ENCODE measurements at regions not wholly inside any gene's neighbourhood (a gene's known extent, or its start where the extent isn't known, plus 50 kb on each side); places are given as distances from the start of the nearest gene placed in this dataset.
"Not testable (repeated sequence)": the region's sequence is repeated elsewhere in the genome, so short reads cannot be mapped to it uniquely, and the experiment has no call there.

DNA sequence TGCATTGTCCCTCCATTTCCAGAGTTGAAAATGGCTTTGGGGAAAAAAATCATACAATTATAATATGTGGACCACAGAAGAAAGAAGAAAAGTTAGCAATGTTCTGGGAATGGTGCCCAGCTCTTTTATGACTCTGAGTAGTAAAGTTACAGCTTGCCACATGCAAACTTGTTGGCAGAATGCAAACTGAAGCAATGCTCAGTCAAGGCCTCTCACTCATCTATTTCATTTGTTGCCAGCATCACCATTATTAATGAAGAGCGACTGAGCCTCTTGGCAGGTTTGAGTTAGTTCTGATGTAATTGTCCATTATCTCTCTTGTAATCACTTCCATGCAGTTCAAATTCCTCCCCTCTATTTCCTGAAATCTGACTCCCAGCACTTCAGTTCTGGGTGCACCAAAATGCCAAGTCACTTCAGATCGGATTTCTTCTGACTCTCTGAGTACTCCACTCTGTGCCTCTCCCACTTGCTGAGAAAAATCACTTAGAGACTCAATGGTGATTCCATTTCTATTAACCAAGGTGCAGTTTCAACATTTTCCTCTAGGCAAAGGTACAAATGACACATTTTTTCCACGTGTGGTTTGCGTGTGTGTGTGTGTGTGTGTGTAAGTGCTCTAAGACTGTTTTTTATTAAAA, 154.4 kb upstream of the STMND1 start:
- no peak for DNase-seq

DNA sequence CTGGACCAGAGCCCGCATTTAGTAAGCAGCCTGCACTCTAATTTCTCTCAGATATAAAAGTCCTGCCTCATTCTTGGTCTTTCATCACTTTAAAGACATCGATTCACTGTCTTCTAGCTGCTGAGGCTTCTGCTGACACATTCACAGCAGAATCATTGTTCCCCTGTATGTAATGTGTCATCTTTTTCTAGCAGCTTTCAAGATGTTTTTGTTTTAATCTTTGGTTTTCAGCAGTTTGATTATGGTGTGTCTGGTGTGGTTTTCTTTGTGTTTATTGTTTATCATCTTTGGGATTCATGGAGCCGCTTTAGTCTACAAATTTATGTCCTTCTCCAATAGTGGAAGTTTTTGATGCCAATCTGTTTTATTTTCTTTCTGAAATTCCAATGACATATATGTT, 157.3 kb upstream of the STMND1 start:
- no peak for DNase-seq

DNA sequence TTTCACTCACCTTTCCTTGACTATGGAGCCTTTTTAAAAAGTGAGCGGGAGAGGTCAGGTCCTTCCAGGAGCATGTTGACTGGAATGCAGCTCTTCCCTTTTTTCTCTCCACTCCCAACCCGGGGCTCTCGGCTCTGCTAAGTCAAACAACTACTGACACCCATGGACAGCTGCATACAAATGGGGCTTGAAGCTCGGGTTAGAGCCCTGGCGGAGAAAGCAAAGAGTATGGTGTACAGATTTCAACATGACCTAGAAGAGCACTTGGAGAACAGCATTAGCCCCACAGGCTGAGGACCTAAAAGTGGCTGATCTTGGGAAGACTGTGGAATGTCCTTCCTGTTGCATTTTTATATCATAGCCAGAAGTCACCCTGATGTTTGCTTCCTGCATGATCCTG, 162.0 kb upstream of the STMND1 start:
- DNase-seq: no peak

DNA sequence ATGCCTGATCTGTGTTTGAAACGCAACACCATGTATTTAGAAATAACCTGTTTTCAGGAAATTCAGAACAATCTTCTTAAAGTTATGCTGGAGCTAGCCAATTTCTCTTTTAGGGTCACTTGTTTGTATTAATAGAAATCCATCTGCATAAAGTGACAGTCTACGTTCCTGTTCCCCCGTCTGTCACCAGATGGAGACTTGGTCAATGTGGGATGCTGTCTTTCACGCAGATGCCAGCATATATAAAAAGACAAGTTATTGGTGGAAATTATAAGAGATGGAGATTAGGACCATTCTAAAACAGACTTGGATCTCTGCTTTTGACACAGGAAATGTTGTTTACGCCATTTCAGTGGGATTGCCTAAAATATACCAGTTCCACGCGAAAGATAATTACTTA, 162.5 kb upstream of the STMND1 start:
- no peak for DNase-seq

DNA sequence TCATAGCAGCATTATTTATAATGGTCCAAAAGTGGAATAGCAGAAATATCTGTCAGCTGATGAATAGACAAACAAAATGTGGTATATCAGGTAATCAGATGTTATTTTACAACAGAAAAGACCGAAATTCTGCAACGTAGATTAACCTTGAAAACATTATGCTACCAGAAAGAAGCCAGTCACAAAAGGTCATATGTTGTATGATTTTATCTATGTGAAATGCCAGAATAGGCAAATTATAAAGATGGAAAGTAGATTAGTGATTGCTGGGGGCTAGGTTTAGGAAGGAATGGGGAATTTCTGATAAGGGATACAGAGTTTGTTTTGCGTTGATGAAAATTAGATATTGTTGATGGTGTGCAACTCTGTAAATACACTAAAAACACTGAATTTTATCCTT, 165.0 kb upstream of the STMND1 start:
- DNase-seq: no peak

DNA sequence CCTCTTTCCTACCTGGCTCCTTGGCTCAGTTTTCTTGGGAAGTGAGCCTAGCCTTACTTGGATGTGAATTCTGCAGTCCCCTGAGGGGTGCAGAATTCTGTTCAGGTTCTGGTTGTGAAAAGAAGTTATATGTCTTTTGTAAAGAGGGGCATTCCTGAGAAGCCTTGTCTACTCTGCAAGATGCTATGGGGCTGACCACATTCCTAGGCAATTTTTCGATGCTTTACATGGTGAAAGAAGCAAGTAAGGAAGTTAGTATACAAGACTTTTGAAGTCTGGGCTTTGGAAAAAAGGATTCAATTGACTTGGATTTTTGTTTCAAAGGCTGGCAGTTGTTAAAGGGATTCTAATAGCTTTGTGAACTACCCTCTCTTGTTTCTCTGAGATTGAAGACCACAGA, 167.9 kb upstream of the STMND1 start:
- DNase-seq: no peak

DNA sequence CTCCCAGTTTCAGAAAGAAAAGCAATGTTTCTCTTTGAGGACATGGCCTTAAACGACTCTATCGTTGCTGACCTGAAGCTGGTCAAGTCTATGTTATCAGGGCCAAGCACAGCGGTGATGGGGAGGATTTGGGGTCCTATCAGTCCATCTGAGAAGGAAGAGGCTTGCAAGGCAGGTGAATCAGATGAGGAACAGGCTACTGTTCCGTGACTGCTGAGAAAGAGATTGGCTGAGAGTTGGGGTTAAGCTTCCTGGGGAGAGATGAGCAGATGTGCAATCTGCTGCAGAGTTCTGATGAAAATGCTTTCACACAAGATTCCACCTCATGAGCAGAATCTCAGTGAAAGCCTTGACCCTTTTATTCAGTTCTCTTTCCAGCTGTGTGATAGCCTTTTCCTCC, 168.3 kb upstream of the STMND1 start:
- no peak for DNase-seq

DNA sequence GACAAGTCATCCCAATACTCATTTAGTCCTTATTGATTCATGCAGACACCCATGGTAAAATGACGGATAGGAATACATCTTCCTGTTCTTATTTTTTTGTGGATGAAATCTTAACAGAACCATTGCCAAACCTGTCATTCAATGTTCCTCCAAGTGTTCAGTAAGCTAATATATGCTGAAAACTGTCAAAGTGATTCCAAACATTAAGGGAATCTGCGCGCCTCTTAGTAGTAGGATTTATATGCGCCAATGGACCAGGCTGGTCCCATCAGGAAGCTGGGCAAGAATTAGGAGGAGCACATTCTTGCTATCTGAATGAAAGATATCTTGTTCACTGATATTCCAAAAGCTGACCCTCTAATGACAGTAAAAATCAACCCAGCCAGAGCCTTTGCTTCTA, 168.9 kb upstream of the STMND1 start:
- DNase-seq: no peak

DNA sequence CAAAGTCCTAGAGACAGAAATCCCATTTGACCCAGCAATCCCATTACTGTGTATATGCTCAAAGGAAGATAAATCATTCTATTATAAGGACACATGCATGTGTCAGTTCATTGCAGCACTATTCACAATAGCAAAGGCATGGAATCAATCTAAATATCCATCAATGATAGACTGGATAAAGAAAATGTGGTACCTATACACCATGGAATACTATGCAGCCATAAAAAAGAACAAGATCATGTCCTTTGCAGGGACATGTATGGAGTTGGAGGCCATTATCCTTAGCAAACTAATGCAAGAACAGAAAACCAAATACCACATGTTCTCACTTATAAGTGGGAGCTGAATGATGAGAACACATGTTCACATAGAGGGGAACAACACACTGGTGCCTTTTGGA, 169.8 kb upstream of the ATXN1 start:
- not testable (repeated sequence) for DNase-seq

DNA sequence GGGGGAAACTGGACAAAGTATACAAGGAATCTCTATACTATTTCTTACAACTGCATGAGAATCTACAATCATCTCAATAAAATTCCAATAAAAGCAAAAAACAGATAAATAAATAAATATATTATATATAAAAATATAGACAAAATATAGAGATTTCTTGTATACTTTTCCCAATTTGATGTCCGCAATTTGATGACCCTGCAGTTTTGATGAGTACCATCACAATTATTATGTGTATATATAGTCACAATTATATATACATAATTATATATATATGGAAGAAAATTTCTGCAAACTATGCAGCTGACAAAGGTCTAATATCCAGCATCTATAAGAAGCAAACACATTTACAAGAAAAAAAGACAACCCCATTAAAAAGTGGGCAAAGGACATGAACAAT, 169.2 kb upstream of the ATXN1 start:
- DNase-seq: no peak

DNA sequence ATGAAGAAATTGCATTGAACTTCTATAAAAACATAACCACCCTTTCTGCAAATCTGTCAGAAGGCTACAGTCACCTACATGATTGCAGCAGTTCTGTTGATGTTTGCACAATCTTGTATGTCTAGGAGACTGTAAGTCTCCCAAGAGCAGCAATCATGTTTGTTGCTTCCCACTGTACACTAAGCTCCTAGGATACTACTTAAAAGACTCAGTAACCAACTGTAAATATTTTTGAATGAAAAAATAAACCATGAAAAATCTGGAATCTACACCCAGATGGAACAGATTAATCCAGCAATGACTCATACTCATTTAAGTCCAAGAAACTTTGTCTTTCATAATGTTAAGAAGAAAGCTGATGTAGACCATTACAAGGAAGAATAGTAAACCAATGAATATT, 168.5 kb upstream of the ATXN1 start:
- DNase-seq: no peak

DNA sequence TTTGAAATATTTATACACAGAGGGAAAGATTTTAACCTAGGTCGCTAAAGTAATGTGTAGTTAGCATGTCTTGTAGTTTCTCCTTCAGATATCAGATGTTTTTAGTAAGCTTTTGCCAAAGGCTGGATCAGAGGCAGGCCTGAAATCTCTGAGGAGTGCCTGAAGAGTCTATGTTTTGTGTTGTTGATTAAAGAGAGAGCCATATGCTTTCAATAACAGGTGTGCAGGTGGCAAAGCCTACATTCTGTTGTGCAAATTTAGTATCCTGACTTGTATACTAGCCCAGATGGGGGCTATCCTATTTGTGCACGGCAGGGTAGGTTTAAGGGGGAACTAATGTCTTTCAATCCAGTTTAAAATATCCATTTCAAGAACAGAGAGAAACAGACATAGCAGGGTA, 167.1 kb upstream of the ATXN1 start:
- no peak for DNase-seq

DNA sequence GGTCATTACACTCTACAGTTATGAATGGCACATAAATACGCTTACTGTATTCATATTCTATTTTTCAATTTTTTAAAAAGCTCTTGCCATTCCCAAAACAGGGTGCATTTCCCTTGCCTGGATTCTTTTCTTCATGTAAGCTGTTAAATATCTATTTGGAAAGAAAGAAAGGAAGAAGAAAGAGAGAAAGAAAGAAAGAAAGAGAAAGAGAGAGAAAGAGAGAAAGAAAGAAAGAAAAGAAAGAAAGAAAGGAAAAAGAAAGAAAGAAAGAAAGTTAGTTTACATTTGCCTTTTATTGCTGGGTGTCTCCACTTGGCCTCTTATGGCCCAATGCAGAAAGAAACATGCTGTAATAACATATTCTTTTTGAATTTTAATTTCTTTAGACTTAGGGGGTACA, 165.9 kb upstream of the ATXN1 start:
- DNase-seq: no peak

DNA sequence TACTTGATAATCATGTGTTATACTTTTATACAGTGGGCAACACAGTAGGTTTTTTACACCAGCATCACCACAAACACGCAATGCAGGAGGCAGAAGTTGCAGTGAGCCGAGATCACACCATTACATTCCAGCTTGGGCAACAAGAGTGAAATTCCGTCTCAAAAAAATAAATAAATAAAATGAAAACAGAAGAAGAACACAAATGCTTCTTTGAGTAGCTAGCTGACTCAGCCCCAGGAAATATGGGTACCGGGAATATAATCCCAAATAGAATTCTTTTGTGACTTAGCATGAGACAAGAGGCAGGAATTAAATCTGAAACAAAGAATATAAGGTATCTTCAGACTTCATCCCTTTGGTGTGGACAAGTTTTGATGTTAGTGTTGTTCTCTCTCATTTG, 164.2 kb upstream of the ATXN1 start:
- no peak for DNase-seq

DNA sequence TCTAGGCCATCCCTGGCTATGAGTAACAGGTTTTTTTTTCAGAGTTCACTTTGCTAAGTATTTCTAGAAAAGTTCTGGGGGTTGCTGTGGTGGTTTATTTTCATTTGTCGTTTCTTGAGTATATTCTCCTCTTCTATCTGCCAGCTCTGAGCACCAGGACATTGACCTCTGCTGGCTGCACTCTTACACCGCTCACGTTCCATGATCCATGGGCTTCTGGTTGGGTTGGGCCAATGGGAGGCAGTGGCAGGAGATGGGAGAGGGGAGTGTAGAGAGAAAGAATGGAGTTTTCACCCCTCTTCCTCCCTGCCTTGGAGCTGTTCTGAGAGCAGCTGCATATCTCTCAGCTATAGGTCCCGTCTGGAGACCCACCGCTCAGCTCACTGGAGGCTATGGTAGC, 161.0 kb upstream of the ATXN1 start:
- DNase-seq: no peak

DNA sequence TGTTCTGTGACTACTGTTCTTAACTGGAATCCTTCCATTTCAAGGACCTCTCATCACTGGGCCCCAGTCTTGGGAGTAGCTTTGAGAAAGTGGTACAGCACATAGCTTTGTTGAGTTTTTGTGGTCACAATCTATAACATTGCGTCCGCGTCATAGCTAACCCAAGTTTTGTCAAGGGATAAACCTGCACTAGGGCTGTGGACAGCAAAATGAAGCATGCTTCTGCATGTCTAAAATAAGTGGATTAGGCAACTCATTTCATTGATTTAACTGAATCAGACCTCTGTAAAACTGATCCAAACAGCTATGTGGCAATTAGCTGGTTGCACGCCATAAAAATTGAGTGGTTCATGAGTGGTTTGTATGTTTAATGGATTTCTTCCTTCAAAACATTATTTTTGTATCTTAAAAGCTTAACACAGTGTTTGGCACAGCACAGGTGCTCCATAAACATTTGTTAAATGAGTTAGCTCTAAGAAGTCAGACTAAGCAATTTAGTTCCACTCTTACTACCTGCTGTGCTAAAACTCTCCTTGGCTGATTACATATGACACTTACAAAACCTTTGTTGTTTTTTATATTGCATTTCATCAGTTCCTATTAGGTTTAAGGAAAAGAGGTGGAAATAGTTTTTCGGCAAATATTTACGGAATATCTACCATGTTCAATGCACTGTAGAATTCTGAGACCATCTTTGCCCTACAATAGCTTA, 160.3 kb upstream of the ATXN1 start:
- DNase-seq: no peak

DNA sequence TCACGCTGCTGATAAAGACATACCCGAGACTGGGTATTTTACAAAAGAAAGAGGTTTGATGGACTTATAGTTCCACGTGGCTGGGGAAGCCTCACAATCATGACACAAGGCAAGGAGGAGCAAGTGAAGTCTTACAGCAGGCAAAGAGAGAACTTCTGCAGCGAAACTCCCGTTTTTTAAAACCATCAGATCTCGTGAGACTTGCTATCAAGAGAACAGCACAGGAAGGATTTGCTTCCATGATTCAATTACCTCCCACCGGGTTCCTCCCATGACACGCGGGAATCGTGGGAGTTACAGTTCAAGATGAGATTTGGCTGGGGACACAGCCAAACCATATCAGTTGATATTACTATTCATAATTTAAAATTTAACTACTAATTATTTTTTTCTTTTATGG, 157.3 kb upstream of the ATXN1 start:
- DNase-seq: no peak

DNA sequence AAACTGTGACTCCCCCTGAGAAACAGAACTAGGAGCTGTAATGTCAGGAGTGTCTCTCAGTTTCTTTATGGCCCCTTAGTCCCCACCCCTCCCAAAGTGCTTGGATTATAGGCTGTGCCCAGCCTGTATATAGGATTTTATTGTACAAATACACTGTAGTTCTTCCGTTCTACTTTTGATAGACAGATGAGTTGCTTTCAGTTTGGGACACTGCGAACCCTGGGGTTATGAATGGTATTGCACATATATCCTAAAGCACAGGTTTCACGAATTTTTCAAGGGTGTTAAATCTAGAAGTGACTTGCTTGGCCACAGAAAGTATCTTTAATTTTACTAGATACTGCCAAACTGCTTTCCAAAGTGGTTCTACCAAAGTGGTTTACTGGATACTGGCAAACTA, 152.9 kb upstream of the ATXN1 start:
- no peak for DNase-seq

DNA sequence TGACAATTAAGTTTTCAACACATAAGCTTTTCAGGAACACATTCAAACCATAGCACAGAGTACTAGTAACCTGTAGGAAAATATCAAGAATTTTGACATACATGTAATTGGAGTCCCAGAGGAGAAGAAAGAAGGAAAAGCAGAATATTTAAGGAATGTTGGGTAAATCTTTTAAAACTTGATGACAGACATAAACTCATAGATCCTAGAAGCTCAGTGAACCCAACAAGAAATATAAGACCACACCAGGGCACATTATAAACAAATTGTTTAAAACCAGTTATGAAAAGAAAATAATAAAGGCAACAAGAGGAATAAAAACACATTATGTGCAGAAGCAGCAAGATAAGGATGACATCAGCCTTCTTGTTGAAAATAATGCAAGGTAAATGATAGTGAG, 151.5 kb upstream of the ATXN1 start:
- no peak for DNase-seq

DNA sequence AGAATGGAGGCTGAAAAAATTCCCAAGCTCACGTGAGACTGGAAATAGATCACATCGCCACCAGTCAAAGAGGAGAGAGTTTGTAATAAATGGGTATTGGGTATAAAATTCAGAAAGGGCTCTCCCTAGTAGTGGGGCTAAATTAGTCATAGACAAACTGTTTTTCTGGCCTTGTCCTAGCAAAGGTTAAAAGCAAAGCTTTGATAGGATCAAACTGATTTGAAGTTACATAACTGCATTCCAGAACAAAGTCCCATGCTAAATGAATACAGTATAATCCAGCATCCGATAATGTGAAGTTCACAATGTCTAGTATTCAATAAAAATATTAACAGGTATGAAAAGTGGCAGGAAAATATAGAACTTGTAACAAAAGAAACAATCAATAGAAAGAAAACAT, 149.8 kb upstream of the ATXN1 start:
- DNase-seq: no peak

DNA sequence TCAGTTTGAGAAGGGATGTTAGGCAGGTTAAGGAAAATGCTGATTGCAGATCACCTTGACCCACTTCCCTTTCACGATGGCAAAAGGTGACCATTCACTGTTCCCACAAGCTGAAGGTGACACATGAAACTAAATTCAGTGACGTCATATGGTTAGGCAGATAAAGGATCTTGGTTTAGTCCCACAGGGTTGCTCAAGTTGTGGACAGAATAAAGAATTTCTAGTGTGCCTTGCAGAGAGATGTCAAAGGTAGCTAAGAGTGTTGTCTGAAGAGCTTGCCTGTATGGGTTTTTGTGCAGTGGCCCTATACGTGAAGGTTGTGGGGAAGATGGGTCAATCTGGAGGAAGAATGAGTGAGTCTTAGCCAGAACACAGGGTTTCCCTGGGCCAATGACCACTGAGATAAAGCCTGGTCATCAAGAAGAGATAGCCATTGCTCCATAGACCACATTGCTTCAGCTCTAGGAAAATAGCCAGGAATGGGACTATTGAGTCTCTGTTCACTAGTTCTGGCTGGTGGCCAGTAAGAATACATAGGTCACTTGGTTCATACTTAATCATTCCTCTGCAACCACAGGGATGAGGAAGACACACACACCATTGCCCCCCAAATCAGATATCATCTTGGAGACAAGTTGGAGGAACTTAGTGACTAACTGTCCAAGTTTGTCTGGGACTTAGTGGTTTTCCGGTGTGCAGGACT, 148.5 kb upstream of the ATXN1 start:
- DNase-seq: no peak

DNA sequence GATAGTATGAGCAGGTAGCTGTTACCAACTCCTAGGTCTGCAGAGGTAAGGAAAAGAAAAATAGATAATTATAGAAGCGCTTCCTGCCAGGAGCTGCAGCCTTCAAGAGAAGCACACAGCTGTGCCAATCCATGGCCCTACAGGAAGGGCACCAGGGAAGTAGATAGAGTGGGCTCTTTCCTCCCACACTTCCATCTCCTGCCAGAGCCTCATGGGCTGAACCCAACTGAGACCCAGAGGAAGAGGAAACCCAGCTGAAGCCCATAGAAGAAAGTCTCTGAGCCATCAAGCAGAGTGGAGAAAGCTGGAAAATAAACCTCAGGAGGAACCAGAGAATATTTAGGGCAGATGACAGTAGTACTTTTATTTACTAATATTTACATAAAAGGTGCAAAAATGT, 146.7 kb upstream of the ATXN1 start:
- DNase-seq: no peak

DNA sequence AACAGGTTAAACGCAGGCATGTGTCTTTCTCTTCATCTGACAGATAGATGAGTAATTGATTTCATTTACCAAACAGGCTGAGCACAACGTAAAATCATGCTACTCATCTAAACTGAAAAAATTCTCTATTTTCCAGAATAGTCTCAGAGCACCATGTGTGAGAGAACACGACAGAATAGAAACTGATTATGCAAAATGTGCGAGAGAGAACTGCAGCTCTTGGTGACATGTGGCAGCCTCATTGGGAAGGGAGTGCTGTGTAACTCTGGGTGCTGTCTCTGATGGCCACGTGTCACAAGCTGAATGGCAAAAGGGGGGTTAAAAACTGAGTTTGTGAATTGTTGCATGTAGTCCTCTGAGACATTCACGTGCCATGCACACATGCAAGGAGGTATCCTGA, 143.7 kb upstream of the ATXN1 start:
- DNase-seq: no peak

DNA sequence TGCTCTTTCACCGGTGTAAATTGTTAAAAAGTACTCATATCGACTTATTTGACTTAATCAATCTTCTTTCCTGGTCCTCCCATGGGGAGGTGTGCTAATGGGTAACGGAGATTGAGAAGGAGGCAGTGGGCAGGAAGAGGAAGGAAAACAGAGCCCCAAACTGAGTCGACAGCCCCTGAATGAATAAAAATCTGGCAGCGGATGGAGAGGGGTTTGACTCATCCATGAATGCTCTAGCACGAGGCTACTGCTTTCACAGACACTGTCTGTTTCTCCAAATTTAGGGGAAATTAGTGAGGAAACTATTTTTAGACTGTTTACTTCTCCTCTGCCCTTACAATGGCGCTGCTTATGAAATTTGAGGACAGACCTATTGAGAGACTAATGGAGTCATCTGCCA, 142.2 kb upstream of the ATXN1 start:
- DNase-seq: no peak

DNA sequence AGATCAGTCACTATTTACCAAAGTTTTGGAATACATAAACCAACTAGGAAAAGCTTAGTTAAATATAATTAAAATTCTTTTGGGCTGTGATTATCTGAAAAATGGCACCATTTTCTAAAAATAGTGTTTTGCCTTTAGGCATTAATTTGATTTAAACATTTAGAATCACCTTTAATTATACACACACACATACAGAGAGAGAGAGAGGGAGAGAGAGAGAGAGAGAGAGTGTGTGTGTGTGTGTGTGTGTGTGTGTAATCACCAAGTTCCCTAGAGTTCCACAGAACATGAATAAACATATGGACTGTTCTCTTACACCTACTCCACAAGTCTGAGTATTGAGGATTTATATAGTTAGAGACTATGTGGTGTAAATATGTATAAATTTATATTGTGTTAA, 141.2 kb upstream of the ATXN1 start:
- no peak for DNase-seq

All from activated naive CD4-positive, alpha-beta T cell treated with anti-CD3 and anti-CD28 coated beads, Interleukin-2, amount 50 U/mL, for 16 hours (primary cell).